ENCODE measurements at regions not wholly inside any gene's neighbourhood (a gene's known extent, or its start where the extent isn't known, plus 50 kb on each side); places are given as distances from the start of the nearest gene placed in this dataset.
A peak's percentile ranks its signal among the peaks of the same experiment; 100 is the strongest.

DNA sequence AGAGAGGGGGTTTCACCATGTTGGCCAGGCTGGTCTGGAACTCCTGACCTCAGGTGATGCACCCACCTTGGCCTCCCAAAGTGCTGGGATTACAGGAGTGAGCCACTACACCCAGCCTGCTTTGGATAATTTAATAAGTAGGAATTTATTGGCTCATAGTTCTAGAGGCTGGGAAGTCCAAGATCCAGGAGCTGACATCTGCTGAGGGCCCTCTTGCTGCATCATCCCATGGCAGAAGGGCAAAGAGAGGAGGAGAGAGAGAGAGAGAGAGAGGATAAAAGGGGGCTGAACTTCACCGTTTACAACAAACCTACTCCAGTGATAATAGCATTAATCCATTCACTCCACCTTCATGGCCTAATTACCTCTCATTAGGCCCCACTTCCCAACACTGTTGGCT is 62.0 kb upstream of the HES1 start:
- Mint-ChIP-seq H3K27ac (no peak overlapping the region), H3K9me3 (no peaks in the 10 kb centered on the region), H3K36me3 (ENCODE audit: insufficient read depth in 2 of 2) (peaks cover 0 to 4% of the 10 kb centered on the region in 2 donors), H3K4me1 (ENCODE audit: low read depth) (peaks cover 22% of the 10 kb centered on the region), H3K27me3 (ENCODE audit: low read depth) (peaks cover 56% of the 10 kb centered on the region), H3K4me3 (no peak overlapping the region)
- ATAC-seq (replicated peaks in 1 of 2) (no peak), DNase-seq (no peak)

DNA sequence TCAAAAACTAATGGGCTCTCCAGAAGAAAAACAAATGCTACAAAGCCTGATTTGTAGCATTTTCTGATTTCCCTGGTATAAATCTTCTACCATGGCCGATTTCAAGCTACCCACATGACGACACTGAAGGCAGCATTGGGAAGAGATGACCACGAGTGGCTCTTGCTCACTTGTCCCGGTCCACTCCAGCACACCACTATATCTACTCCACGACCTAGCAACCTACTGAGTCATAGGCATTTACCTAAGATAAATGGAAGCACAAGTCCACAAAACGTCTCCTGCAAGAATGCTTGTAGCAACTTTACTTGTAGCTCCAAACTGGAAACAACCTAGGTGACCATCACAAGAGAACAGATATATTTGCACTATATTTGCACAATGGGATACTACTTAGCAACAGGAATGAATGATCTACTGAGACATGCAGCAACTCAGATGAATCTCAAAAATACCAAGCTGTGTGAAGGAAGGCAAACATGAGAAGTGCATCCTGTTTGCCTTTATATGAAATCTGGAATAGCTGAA is 60.8 kb upstream of the HES1 start:
- DNase-seq: no peak
- no peak for ATAC-seq (replicated peaks in 1 of 2)
- Mint-ChIP-seq H3K4me3 (no peak overlapping the region), H3K9me3 (no peaks in the 10 kb centered on the region), H3K27me3 (ENCODE audit: low read depth) (peaks cover 56% of the 10 kb centered on the region), H3K27ac (no peak overlapping the region), H3K4me1 (ENCODE audit: low read depth) (peaks cover 12% of the 10 kb centered on the region), H3K36me3 (ENCODE audit: insufficient read depth in 2 of 2) (no peaks in the 10 kb centered on the region)

DNA sequence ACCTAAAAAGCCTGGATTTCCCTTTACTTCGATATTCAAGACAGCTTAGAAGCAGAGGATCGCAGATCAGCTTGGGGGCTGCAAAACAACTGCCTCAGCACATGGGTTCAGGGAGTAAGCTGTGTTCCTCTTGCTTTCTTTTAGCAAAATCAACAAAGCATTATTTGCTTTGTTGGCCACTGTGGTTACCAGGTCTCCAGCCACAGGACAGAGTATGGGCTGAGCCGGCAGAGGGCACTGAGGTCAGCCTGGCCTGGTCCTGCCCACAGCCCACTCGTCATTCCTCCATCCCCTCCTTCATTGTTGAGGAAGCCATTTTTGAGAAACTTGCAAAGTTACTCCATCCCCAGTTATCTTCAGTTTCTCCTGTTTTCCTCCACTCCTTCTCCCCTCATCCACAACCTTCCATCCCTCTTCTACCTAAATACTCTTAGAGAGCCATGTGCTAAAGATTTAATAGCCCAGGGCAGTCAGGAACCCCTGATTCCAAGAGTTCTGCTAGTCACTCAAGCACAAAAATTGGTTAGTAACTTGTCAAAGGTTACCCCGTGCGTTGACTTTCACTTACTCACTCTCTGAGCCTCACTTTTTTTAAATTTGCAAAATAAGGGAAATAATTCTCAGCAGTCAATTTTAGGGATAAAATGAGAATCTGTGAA is 60.0 kb upstream of the HES1 start:
- no peak for ATAC-seq (replicated peaks in 1 of 2)
- H3K27ac Mint-ChIP-seq: no peak overlapping the region
- no peak for DNase-seq
- H3K36me3 Mint-ChIP-seq (ENCODE audit: insufficient read depth in 2 of 2): no peaks in the 10 kb centered on the region
- H3K4me1 Mint-ChIP-seq (ENCODE audit: low read depth): peaks cover 7% of the 10 kb centered on the region
- peaks cover 56% of the 10 kb centered on the region for H3K27me3 Mint-ChIP-seq (ENCODE audit: low read depth)
- no peaks in the 10 kb centered on the region for H3K9me3 Mint-ChIP-seq
- no peak overlapping the region for H3K4me3 Mint-ChIP-seq

DNA sequence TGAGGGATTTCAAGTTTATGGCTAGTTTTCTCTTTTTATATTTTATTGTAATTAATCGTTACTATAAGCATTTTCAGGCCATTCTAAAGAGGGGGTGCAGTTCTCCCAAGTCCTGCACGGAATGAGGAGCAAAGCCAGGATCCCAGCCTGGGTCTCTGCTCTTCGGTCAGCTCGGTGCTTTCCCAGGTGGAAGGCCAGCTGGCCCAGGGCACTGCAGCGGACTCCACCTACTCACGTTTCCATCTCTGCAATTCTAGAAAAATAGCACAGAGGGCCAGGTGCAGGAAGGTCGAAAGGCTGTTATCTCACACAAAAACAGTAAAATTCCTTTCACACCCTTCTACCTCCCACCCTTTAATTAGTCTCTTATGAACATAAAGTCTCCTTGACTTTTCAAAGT is 59.5 kb upstream of the HES1 start:
- no peak overlapping the region for H3K27ac Mint-ChIP-seq
- ATAC-seq (replicated peaks in 1 of 2): no peak

DNA sequence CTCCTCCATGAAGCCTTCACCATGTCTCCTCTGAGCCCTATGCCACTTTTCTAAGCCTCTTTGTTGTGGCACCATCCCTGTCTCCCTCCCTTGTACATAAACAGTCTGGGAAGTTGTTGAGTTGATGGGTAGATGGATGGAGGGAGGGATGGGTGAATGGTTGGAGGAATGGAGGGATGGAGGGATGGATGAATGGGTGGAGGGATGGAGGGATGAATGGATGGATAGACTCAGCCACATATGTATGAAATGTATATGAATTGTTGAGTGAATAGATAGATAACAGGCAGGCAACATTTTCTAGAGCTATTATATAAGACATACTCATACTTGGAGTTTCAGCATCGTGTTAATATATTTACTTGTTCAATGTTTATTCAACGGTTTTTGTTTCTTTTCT is 58.3 kb upstream of the HES1 start:
- Mint-ChIP-seq H3K9me3 (no peaks in the 10 kb centered on the region), H3K4me1 (ENCODE audit: low read depth) (peaks cover under 1% of the 10 kb centered on the region), H3K4me3 (no peak overlapping the region), H3K27me3 (ENCODE audit: low read depth) (peaks cover 44% of the 10 kb centered on the region), H3K27ac (no peak overlapping the region), H3K36me3 (ENCODE audit: insufficient read depth in 2 of 2) (no peaks in the 10 kb centered on the region)
- no peak for ATAC-seq (replicated peaks in 1 of 2)
- DNase-seq: no peak

More for the DNA sequence above, 59.5 kb upstream of the HES1 start:
- peaks cover 7% of the 10 kb centered on the region for H3K4me1 Mint-ChIP-seq (ENCODE audit: low read depth)
- no peak for DNase-seq
- no peaks in the 10 kb centered on the region for H3K9me3 Mint-ChIP-seq
- no peak overlapping the region for H3K4me3 Mint-ChIP-seq
- no peaks in the 10 kb centered on the region for H3K36me3 Mint-ChIP-seq (ENCODE audit: insufficient read depth in 2 of 2)
- H3K27me3 Mint-ChIP-seq (ENCODE audit: low read depth): peaks cover 54% of the 10 kb centered on the region

DNA sequence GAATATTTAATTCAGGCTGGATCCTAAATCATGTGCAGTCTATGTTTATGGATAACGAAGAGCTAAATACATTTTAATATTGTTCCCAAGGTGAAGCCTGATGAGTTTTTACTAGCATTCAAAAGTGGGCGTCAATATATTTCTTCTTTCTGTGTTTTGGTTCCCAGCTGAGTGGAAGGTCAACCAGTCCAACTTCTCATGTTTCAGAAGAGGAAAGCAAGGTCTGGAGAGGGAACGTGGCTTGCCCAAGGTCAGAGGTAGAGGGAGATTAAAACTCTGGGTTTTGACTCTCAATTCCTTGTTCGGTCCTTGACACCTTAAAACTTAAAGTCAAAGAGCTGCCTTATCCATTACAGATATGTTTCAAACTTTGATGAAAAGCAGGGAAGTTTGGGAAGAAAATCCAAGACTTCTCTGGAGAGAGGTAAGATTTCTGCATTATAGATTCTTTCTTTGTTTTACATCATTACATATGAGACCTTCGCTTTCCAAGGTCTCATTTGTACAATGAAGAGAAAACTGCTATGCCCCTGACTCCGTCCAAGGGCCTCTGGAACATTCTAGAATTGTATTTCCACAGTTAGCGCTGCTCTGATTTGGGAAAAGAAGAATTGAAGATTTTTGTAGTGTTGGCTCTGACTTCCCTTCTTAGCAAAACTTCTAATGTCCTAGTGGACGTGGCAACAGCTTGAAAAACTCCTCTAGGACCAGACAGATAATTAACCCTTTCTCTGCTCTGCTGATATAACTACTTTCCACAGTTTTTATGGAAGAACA is 57.7 kb upstream of the HES1 start:
- no peak overlapping the region for H3K4me3 Mint-ChIP-seq
- no peak for ATAC-seq (replicated peaks in 1 of 2)

DNA sequence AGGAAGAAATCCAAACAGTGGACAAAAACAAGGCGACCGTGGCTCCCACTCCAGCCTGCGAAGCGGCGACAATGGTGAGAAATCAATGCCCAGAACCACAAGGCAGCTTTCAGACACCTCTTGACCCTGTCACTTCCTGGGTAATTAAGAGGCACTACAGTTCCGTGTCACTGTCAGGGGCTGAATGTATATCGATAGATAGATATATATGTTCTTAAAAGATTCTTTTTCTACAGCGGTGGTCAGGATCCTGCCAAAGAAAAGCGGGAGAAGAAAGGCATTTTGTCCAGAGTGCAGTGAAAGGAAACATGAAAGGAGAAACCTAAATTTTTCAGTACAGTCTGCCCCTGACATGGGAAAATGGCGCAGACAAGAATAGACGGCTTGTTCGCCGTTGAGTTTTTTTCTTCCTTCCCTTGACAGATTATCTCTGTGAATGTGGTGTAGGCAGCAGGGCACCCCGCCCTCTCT is 56.2 kb upstream of the HES1 start:
- ATAC-seq (replicated peaks in 1 of 2): no peak
- H3K27ac Mint-ChIP-seq: no peak overlapping the region
- H3K36me3 Mint-ChIP-seq (ENCODE audit: insufficient read depth in 2 of 2): no peaks in the 10 kb centered on the region
- H3K9me3 Mint-ChIP-seq: no peaks in the 10 kb centered on the region
- DNase-seq: no peak
- H3K27me3 Mint-ChIP-seq (ENCODE audit: low read depth): peaks cover 33% of the 10 kb centered on the region
- peaks cover 10% of the 10 kb centered on the region for H3K4me1 Mint-ChIP-seq (ENCODE audit: low read depth)
- no peak overlapping the region for H3K4me3 Mint-ChIP-seq

More for the DNA sequence above, 57.7 kb upstream of the HES1 start:
- H3K36me3 Mint-ChIP-seq (ENCODE audit: insufficient read depth in 2 of 2): no peaks in the 10 kb centered on the region
- H3K27me3 Mint-ChIP-seq (ENCODE audit: low read depth): peaks cover 38% of the 10 kb centered on the region
- no peak overlapping the region for H3K27ac Mint-ChIP-seq
- no peak for DNase-seq
- H3K4me1 Mint-ChIP-seq (ENCODE audit: low read depth): no peaks in the 10 kb centered on the region
- H3K9me3 Mint-ChIP-seq: no peaks in the 10 kb centered on the region

DNA sequence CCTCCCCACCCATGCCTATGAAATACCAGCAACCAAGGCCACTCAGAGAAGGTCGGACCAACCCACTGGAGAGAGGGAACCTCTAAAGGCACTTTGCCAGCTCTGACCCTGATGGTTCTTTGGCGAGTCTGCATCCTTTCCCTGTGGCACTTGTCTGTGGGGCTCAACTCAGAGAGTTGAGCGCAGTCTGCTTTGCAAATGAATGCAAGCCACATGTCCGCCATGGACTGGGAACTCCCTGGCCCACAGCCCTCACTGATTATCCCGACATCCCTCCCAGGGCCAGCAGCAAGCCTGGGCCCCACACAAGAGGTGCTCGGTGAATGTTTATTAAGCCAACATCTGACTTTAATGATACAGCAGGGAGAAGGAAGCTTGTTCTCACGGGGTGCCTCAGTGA is 55.5 kb upstream of the HES1 start:
- no peaks in the 10 kb centered on the region for H3K9me3 Mint-ChIP-seq
- ATAC-seq (replicated peaks in 1 of 2) (no peak), DNase-seq (no peak)
- H3K36me3 Mint-ChIP-seq (ENCODE audit: insufficient read depth in 2 of 2): no peaks in the 10 kb centered on the region
- peaks cover 26% of the 10 kb centered on the region for H3K27me3 Mint-ChIP-seq (ENCODE audit: low read depth)
- H3K27ac Mint-ChIP-seq: no peak overlapping the region
- H3K4me3 Mint-ChIP-seq: no peak overlapping the region
- peaks cover 10% of the 10 kb centered on the region for H3K4me1 Mint-ChIP-seq (ENCODE audit: low read depth)

DNA sequence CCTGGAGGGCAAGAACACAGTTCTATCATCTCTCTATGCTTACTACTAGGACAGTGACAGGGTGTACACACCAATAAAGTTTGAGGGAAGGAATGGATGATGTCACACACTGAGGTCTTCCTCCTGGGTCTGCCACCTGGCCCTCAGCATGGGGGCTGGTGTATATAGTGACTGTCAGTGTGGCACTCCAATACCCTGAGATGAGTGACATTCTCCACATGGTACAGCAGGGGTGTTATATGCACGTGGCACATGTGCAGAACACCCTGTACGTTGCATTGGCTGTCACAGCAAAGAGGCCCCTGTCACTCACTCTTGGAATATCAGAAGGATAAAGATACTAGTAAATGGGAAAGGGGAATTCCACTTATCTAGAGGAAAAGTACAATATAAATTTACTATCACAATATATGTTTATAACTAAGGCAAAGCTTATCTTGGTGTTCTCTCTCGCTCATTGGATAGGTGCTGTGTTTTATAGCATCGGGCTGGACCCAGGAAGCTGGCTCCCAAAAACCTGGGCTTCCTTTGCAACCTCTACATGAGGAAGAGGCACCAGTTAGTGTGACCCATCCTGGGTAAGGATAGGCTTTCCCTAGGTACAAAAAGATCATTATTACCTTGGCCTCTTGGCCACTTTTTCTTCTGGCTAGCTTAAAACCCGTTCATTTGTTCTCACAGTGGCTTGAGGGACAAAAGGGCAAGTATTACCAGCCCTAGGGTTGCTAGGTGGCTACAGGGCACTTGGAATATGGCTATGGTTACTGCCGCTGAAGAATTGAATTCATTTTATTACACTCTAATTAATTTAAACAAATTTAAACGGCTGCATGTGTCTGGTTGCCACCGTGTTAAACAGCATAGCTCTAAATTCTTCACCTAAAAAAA is 54.8 kb upstream of the HES1 start:
- Mint-ChIP-seq H3K27ac (no peak overlapping the region), H3K4me3 (no peak overlapping the region), H3K36me3 (ENCODE audit: insufficient read depth in 2 of 2) (no peaks in the 10 kb centered on the region), H3K4me1 (ENCODE audit: low read depth) (peaks cover 10% of the 10 kb centered on the region), H3K27me3 (ENCODE audit: low read depth) (peaks cover 24% of the 10 kb centered on the region), H3K9me3 (no peaks in the 10 kb centered on the region)
- DNase-seq (no peak), ATAC-seq (replicated peaks in 1 of 2) (no peak)

DNA sequence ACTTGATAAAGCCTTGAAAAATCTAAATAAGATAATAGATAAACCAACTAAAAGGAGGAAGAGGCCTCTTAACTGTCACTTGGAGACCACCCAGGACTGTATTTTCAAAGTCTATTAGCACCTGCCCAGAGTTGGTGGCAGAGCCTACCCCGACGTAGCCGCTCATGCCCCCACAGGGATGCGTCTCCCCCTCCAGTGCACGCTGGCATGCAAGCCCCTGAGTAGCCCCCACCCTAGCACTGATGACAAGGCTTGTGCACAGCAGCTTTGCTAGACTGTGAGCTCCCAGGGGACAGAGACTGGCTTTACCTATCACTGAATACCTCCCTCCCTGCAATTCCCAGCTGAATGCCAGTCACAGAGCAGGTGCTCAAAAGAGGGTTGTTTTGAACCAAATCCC is 54.1 kb upstream of the HES1 start:
- Mint-ChIP-seq H3K36me3 (ENCODE audit: insufficient read depth in 2 of 2) (no peaks in the 10 kb centered on the region), H3K27me3 (ENCODE audit: low read depth) (peaks cover 24% of the 10 kb centered on the region)

DNA sequence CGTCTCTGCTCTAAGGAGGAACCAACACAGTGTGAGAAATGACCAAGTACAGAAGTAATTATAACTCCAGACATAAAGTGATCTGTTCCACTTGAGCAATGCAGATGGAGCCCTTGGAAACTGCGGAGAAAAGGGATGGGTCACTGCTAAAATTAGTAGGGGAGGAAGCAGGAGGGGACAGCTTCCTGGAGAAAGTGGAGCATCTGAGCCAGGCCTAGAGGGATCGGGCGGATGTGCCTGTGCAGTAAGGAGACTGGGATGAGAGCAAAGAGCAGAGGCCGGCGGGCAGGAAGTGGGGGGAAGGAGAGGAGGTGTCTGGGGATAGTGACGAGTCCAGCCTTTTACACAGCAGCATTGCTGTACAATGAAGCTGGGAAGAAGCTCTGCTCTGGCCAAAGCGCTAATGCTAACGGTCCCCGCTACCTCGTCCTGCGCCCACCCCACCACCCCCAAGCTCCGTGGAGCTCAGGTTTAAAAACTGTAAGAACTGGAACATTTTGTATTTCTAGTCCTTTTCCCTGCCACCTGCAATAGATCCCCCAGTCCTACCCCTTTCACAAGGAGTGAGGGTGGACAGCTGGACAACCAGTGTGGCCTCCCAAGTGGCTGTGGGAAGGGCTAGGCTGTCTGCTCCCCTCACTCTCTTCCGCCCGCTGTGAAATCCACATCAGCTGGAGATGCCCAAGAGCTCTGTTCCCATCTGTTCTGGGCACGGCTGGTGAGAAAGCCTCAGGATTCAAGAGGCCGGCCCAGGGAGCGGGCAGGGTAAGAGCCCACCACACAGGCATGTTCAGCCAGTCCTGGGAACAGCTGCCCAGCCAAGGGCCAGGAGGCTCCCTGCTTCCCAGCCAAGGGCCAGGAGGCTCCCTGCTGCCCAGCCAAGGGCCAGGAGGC is 53.0 kb upstream of the HES1 start:
- Mint-ChIP-seq H3K27ac (no peak overlapping the region), H3K27me3 (ENCODE audit: low read depth) (peaks cover 20% of the 10 kb centered on the region), H3K4me3 (no peak overlapping the region), H3K9me3 (no peaks in the 10 kb centered on the region), H3K36me3 (ENCODE audit: insufficient read depth in 2 of 2) (no peaks in the 10 kb centered on the region), H3K4me1 (ENCODE audit: low read depth) (peaks cover 10% of the 10 kb centered on the region)
- no peak for ATAC-seq (replicated peaks in 1 of 2)
- no peak for DNase-seq

More for the DNA sequence above, 54.1 kb upstream of the HES1 start:
- Mint-ChIP-seq H3K4me3 (no peak overlapping the region), H3K4me1 (ENCODE audit: low read depth) (peaks cover 10% of the 10 kb centered on the region), H3K27ac (no peak overlapping the region), H3K9me3 (no peaks in the 10 kb centered on the region)
- no peak for ATAC-seq (replicated peaks in 1 of 2)
- no peak for DNase-seq

DNA sequence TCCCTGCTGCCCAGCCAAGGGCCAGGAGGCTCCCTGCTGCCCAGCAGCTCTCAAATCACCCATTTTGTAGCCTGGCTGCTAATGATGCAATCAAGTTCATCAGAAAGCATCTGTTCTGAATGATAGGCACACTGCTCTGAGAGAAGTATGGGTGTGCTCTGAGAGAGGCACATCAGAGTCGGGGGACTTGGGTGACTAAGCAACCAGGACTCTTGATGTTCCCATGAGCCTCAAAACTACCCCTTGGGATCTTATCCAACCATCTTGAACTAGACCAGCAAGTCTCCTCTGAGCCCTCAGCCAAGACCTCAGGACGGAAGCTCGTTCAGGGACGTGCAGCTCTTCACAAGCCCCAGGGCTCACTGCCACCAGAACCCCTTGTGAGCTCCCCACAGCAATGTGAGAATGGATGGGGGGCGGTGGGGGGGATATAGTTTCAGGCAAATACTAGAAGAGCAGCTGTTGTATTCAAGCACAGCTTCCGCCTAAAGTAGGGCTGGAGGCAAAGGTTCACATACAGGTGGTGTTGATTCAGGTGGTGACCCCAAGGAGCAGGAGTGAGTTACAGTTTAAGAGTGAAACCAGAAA is 52.2 kb upstream of the HES1 start:
- Mint-ChIP-seq H3K4me1 (ENCODE audit: low read depth) (peaks cover 10% of the 10 kb centered on the region), H3K9me3 (no peaks in the 10 kb centered on the region), H3K27ac (no peak overlapping the region), H3K4me3 (no peak overlapping the region), H3K27me3 (ENCODE audit: low read depth) (peaks cover 17% of the 10 kb centered on the region), H3K36me3 (ENCODE audit: insufficient read depth in 2 of 2) (no peaks in the 10 kb centered on the region)
- no peak for DNase-seq
- ATAC-seq (replicated peaks in 1 of 2): peak in 1 of 2 donors; percentile 8

Measured in activated T-cell treated with anti-CD3 and anti-CD28 coated beads, Interleukin-2, amount 50 U/mL, for 72 hours (primary cell).